WTC11 (cell line): ENCODE measurements at regions not wholly inside any gene's neighbourhood (a gene's known extent, or its start where the extent isn't known, plus 50 kb on each side); places are given as distances from the start of the nearest gene placed in this dataset.

Experiments
- ZNF121 ChIP-seq: sonication (generic); formaldehyde crosslinking; IDR thresholded peaks from 2 replicates; pipeline ENCODE4 v1.8.0; 2023; ENCODE audit warnings: missing genetic modification reagents
- TF ChIP-seq, protein P1 (sequence below): sonication (generic); formaldehyde crosslinking; IDR thresholded peaks from 2 replicates; pipeline ENCODE4 v1.8.1; 2023; ENCODE audit warnings: mild to moderate bottlenecking, missing genetic modification reagents, moderate library complexity
- TF ChIP-seq, protein P2 (sequence below): fragments of 200-600 bp; IDR thresholded peaks from 2 replicates; pipeline ENCODE4 v1.8.0; 2022; ENCODE audit warnings: antibody characterized with exemption

DNA sequence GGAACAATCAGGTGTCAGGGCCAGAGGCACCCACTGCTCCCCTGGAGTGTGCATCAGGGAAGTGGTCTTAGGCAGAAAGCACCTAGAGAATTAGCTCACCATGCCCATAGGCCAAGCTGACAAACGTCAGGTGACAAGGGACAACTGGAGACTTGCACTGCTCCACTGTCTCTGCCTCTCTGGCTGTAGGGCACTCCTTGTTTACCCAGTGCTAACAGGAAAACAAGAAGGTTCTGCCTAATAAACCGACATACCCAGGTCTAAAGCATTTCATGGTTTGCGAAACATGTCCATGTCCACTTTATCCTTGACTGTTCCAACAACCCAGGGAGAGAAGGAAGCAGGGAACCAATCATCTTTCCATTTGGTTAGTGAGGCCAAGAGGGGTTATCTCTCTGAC, 92.5 kb upstream of the MAMLD1 start:
- TF ChIP-seq, protein P1, sequence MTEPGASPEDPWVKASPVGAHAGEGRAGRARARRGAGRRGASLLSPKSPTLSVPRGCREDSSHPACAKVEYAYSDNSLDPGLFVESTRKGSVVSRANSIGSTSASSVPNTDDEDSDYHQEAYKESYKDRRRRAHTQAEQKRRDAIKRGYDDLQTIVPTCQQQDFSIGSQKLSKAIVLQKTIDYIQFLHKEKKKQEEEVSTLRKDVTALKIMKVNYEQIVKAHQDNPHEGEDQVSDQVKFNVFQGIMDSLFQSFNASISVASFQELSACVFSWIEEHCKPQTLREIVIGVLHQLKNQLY = no peak
- TF ChIP-seq, protein P2, sequence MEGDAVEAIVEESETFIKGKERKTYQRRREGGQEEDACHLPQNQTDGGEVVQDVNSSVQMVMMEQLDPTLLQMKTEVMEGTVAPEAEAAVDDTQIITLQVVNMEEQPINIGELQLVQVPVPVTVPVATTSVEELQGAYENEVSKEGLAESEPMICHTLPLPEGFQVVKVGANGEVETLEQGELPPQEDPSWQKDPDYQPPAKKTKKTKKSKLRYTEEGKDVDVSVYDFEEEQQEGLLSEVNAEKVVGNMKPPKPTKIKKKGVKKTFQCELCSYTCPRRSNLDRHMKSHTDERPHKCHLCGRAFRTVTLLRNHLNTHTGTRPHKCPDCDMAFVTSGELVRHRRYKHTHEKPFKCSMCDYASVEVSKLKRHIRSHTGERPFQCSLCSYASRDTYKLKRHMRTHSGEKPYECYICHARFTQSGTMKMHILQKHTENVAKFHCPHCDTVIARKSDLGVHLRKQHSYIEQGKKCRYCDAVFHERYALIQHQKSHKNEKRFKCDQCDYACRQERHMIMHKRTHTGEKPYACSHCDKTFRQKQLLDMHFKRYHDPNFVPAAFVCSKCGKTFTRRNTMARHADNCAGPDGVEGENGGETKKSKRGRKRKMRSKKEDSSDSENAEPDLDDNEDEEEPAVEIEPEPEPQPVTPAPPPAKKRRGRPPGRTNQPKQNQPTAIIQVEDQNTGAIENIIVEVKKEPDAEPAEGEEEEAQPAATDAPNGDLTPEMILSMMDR = no peak
- TF ChIP-seq ZNF121 = no peak
